HepG2 (cell line): ENCODE measurements at regions not wholly inside any gene's neighbourhood (a gene's known extent, or its start where the extent isn't known, plus 50 kb on each side); places are given as distances from the start of the nearest gene placed in this dataset.

Experiments
- DZIP1 ChIP-seq: sonication (generic); formaldehyde crosslinking; IDR thresholded peaks from 2 replicates; pipeline ENCODE4 v1.5.0; 2020; ENCODE audit warnings: mild to moderate bottlenecking, missing genetic modification reagents
- FUBP1 ChIP-seq: sonication (generic); formaldehyde crosslinking; IDR thresholded peaks from 2 replicates; pipeline ENCODE4 v1.5.1; 2020; ENCODE audit warnings: missing genetic modification reagents, mild to moderate bottlenecking, borderline replicate concordance
- ZFAT ChIP-seq: sonication (generic); formaldehyde crosslinking; conservative IDR thresholded peaks from 2 replicates; pipeline ENCODE4 v1.8.1; 2023; ENCODE audit warnings: missing genetic modification reagents, inconsistent platforms
- ZNF567 ChIP-seq: sonication (generic); formaldehyde crosslinking; IDR thresholded peaks from 2 replicates; pipeline ENCODE4 v1.8.1; 2023; ENCODE audit warnings: mild to moderate bottlenecking, missing genetic modification reagents, borderline replicate concordance
- ZNF691 ChIP-seq: sonication (generic); formaldehyde crosslinking; IDR thresholded peaks from 2 replicates; pipeline ENCODE4 v1.4.0; 2020; ENCODE audit warnings: missing genetic modification reagents, low read depth, mild to moderate bottlenecking, borderline replicate concordance
- ZUFSP ChIP-seq: sonication (generic); formaldehyde crosslinking; IDR thresholded peaks from 2 replicates; pipeline ENCODE4 v1.9.0; 2021; ENCODE audit warnings: missing genetic modification reagents, mild to moderate bottlenecking, borderline replicate concordance

- TF ChIP-seq FUBP1 (CRISPR knock-in tag) (no peak), ZUFSP (CRISPR knock-in tag) (no peak), DZIP1 (CRISPR knock-in tag) (no peak), ZNF691 (no peak), ZNF567 (CRISPR knock-in tag) (no peak), ZFAT (no peak)
These were observed 300.7 kb upstream of the SEL1L start (continued) for GRCh38 chr14:81834308-81834707.
